Endothelial cell of umbilical vein (primary cell): ENCODE measurements at regions not wholly inside any gene's neighbourhood (a gene's known extent, or its start where the extent isn't known, plus 50 kb on each side); places are given as distances from the start of the nearest gene placed in this dataset.

Source experiments
- BruUV-seq: library from RNA; stranded (reverse); fragments of 400-500 nt; replicated peaks from 2 replicates; lab custom pipeline; 2021; lab: Mats Ljungman, UMichigan
- CTCF ChIA-PET: fragments of 300-600, 350-600 bp; sonication (Branson Sonifier 250); formaldehyde crosslinking; loops from one replicate; lab custom pipeline; 2021; ENCODE audit warnings: antibody characterized with exemption, inconsistent platforms; lab: Charles Lee
- POLR2A ChIA-PET: fragments of 300-600, 350-600 bp; sonication (Branson Sonifier 250); formaldehyde crosslinking; loops from one replicate; lab custom pipeline; 2021; ENCODE audit warnings: antibody characterized with exemption, inconsistent platforms; lab: Charles Lee
- DNase-seq: peaks from one replicate; pipeline ENCODE4 v3.0.0-alpha.2; 2011; ENCODE audit warnings: low read depth, low spot score
- FAIRE-seq: peaks from 2 replicates; lab custom pipeline; 2011; peaks lifted over from hg19 to GRCh38; lab: Jason Lieb, UNC
- H2AFZ ChIP-seq: 2 replicates; pipeline ENCODE4 v1.6.0; 2012; ENCODE audit warnings: low read depth, low read length, control low read depth, inconsistent platforms
- H3K27ac ChIP-seq: 2 replicates; pipeline ENCODE4 v1.5.1; 2011; ENCODE audit warnings: low read depth, mild to moderate bottlenecking, control low read depth, low read length, moderate library complexity; ENCODE audit not compliant: insufficient read depth
- H3K27me3 ChIP-seq, 2 experiments: 2 replicates each; pipeline versions ENCODE4 v1.6.0 to v1.6.1; 2011; ENCODE audit warnings: low read length in 2 of 2, mixed read lengths in 1 of 2; ENCODE audit not compliant: control insufficient read depth in 2 of 2, insufficient read depth in 2 of 2
- H3K36me3 ChIP-seq, 2 experiments: 2 replicates in 1 of 2; 3 replicates in 1 of 2; pipeline ENCODE4 v1.5.1; 2011; ENCODE audit warnings: low read length in 2 of 2, mild to moderate bottlenecking in 1 of 2, moderate library complexity in 1 of 2; ENCODE audit not compliant: control insufficient read depth in 2 of 2, insufficient read depth in 2 of 2; ENCODE audit errors: extremely low read depth in 1 of 2
- H3K4me1 ChIP-seq: 3 replicates; pipeline ENCODE4 v1.5.1; 2011; ENCODE audit warnings: mild to moderate bottlenecking, low read length; ENCODE audit not compliant: control insufficient read depth, insufficient read depth; ENCODE audit errors: extremely low read depth
- H3K4me2 ChIP-seq: 2 replicates; pipeline ENCODE4 v1.6.1; 2011; ENCODE audit warnings: low read length, control low read depth, mixed read lengths; ENCODE audit not compliant: insufficient read depth
- H3K4me3 ChIP-seq, 3 experiments: fragments of 200-600 bp in 1 of 3; sonication (generic), shearing (Covaris generic) in 1 of 3; replicated peaks in 1 of 3; 2 replicates each; pipeline ENCODE4 v1.5.1; 2011 to 2016; ENCODE audit warnings: control low read depth in 3 of 3, low read length in 3 of 3, mild to moderate bottlenecking in 2 of 3, inconsistent platforms in 1 of 3, low read depth in 1 of 3, moderate library complexity in 1 of 3; ENCODE audit not compliant: insufficient read depth in 1 of 3
- H3K79me2 ChIP-seq: 2 replicates; pipeline ENCODE4 v1.6.0; 2012; ENCODE audit warnings: low read length, inconsistent platforms; ENCODE audit not compliant: control insufficient read depth, insufficient read depth
- H3K9ac ChIP-seq: replicated peaks from 2 replicates; pipeline ENCODE3; 2011; ENCODE audit warnings: low read length, control low read depth; ENCODE audit not compliant: insufficient read depth; ENCODE audit errors: extremely low read depth
- H3K9me1 ChIP-seq: replicated peaks from 3 replicates; pipeline ENCODE4 v1.6.0; 2011; ENCODE audit warnings: mild to moderate bottlenecking, low read length; ENCODE audit not compliant: control insufficient read depth, insufficient read depth; ENCODE audit errors: extremely low read depth
- H3K9me3 ChIP-seq: replicated peaks from 2 replicates; pipeline ENCODE4 v1.5.1; 2012; ENCODE audit warnings: low read length, inconsistent platforms; ENCODE audit not compliant: control insufficient read depth, insufficient read depth
- H4K20me1 ChIP-seq: replicated peaks from 2 replicates; pipeline ENCODE3; 2011; ENCODE audit warnings: mild to moderate bottlenecking, low read length; ENCODE audit not compliant: control insufficient read depth, insufficient read depth; ENCODE audit errors: extremely low read depth
- CTCF ChIP-seq, 2 donors: IDR thresholded peaks; 1 replicate in 1 of 2; 2 replicates in 1 of 2; pipeline ENCODE4 v1.5.1; 2011; ENCODE audit warnings: low read length in 2 of 2, mild to moderate bottlenecking in 2 of 2, moderate library complexity in 2 of 2, control low read depth in 1 of 2, inconsistent platforms in 1 of 2, low read depth in 1 of 2; ENCODE audit not compliant: insufficient read depth in 1 of 2; ENCODE audit errors: extremely low read depth in 1 of 2
- EZH2 ChIP-seq: IDR thresholded peaks from 2 replicates; pipeline ENCODE4 v1.6.1; 2012; ENCODE audit warnings: borderline replicate concordance, low read depth, mild to moderate bottlenecking, moderate library complexity, low read length, inconsistent platforms; ENCODE audit not compliant: severe bottlenecking
- FOS ChIP-seq: IDR thresholded peaks from 2 replicates; pipeline ENCODE4 v1.6.1; 2011; ENCODE audit warnings: mild to moderate bottlenecking, low read length, moderate library complexity, borderline replicate concordance; ENCODE audit not compliant: insufficient read depth
- GATA2 ChIP-seq: IDR thresholded peaks from 2 replicates; pipeline ENCODE4 v1.7.0; 2011; ENCODE audit warnings: low read depth, mild to moderate bottlenecking, moderate library complexity, mixed read lengths, low read length; ENCODE audit not compliant: insufficient read length, insufficient read depth
- JUN ChIP-seq: IDR thresholded peaks from 2 replicates; pipeline ENCODE4 v1.6.1; 2011; ENCODE audit warnings: borderline replicate concordance, low read depth; ENCODE audit not compliant: insufficient read length, insufficient read depth
- MYC ChIP-seq: IDR thresholded peaks from one replicate; pipeline ENCODE4 v1.6.1; 2011; ENCODE audit warnings: mild to moderate bottlenecking, low read depth, low read length
- POLR2A ChIP-seq: IDR thresholded peaks from 2 replicates; pipeline ENCODE4 v1.6.1; 2012; ENCODE audit warnings: low read depth, mild to moderate bottlenecking, control low read depth, low read length
- POLR2AphosphoS5 ChIP-seq: IDR thresholded peaks from 2 replicates; pipeline ENCODE4 v1.6.1; 2012; ENCODE audit warnings: low read depth, mild to moderate bottlenecking, control low read depth, low read length, moderate library complexity; ENCODE audit not compliant: insufficient read depth
- dilution Hi-C: fragments of 300-500 bp; cut with MboI; formaldehyde crosslinking; loops from one replicate; pipeline ENCODE4 v1.15.0; 2019; ENCODE audit warnings: low sequenced_read_pairs; ENCODE audit not compliant: extremely low pct_ligation_motif_present
- intact Hi-C: fragments of 100-400 bp; cut with micrococcal nuclease; formaldehyde crosslinking; loops from one replicate; pipeline ENCODE4 v1.10.0; 2022
- TF ChIP-seq, protein P1 (sequence below): IDR thresholded peaks from 2 replicates; pipeline ENCODE4 v1.6.1; 2011; ENCODE audit not compliant: insufficient read depth, insufficient read length

- Histone ChIP-seq H3K4me1 (no peaks in the 10 kb centered on the region), H3K4me3 (no peak overlapping the region), H2AFZ (no peak overlapping the region), H3K9me3 (no peaks in the 10 kb centered on the region), H3K9me1 (no peaks in the 10 kb centered on the region), H4K20me1 (no peaks in the 10 kb centered on the region), H3K27me3 (peaks cover 26 to 38% of the 10 kb centered on the region in 2 experiments), H3K79me2 (no peaks in the 10 kb centered on the region), H3K4me2 (no peak overlapping the region), H3K27ac (no peak overlapping the region), H3K36me3 (no peaks in the 10 kb centered on the region), H3K9ac (no peak overlapping the region)
- no TSS peak for BruUV-seq
- TF ChIP-seq JUN (no peak), CTCF (IDR thresholded peaks at IDR 0.05; ENCODE audit: extremely low read depth in 1 of 2, insufficient read depth in 1 of 2, low read depth in 1 of 2, low read length in 2 of 2) (no peak), POLR2A (no peak), MYC (no peak), FOS (no peak), EZH2 (no peak), GATA2 (no peak), POLR2AphosphoS5 (no peak)
- TF ChIP-seq, protein P1, sequence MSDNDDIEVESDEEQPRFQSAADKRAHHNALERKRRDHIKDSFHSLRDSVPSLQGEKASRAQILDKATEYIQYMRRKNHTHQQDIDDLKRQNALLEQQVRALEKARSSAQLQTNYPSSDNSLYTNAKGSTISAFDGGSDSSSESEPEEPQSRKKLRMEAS, result no peak
- POLR2A ChIA-PET, result no interaction called here
- CTCF ChIA-PET, result interaction anchor here (1.0 kb wide), 1 partner anchor 29 kb away, joined by 3 read pairs; no protein-coding TSS in a partner anchor
- dilution Hi-C loops (no loop called here), intact Hi-C loops (no loop called here)
- no peak for DNase-seq
- no peak for FAIRE-seq
These were observed 87.7 kb upstream of the BARX2 start for GRCh38 chr11:129287920-129288319.
